Natural killer cell (primary cell): ENCODE measurements at regions not wholly inside any gene's neighbourhood (a gene's known extent, or its start where the extent isn't known, plus 50 kb on each side); places are given as distances from the start of the nearest gene placed in this dataset.

Experiments used
- ATAC-seq, 3 donors: fragments of 150-1000 bp in 2 of 3; fragments of 200-7000 bp in 1 of 3; cut with Tn5 transposase; 1 replicate in 1 of 3; 2 replicates in 2 of 3; pipeline ENCODE4 v1.10.0; 2021; ENCODE audit warnings: mild to moderate bottlenecking in 2 of 3, moderate library complexity in 2 of 3
- DNase-seq, 2 donors: peaks; one replicate each; pipeline versions ENCODE4 v3.0.0 to v3.0.0-alpha.2; 2013 to 2021; ENCODE audit warnings: mixed read lengths in 1 of 2
- H3K27ac ChIP-seq: one replicate; pipeline ENCODE4 v1.5.1; 2013; ENCODE audit warnings: mild to moderate bottlenecking, low read length
- H3K27me3 ChIP-seq: one replicate; pipeline ENCODE4 v1.6.1; 2013; ENCODE audit warnings: low read length; ENCODE audit not compliant: control insufficient read depth, insufficient read depth
- H3K36me3 ChIP-seq: one replicate; pipeline ENCODE4 v1.6.1; 2013; ENCODE audit warnings: low read length; ENCODE audit not compliant: control insufficient read depth, insufficient read depth
- H3K4me1 ChIP-seq: one replicate; pipeline ENCODE4 v1.6.1; 2013; ENCODE audit warnings: low read length; ENCODE audit not compliant: control insufficient read depth, insufficient read depth
- H3K4me3 ChIP-seq: one replicate; pipeline ENCODE4 v1.5.1; 2013; ENCODE audit warnings: low read length
- H3K9me3 ChIP-seq: one replicate; pipeline ENCODE4 v1.6.1; 2013; ENCODE audit warnings: low read length; ENCODE audit not compliant: control insufficient read depth, insufficient read depth
- H3K27ac Mint-ChIP-seq, 2 donors: one replicate each; pipeline ENCODE4 v1.8.0; 2022; ENCODE audit warnings: mild to moderate bottlenecking in 2 of 2, mixed read lengths in 2 of 2, moderate library complexity in 1 of 2
- H3K27me3 Mint-ChIP-seq, 2 donors: one replicate each; pipeline ENCODE4 v1.8.0; 2022; ENCODE audit warnings: low read depth in 2 of 2, mixed read lengths in 2 of 2
- H3K36me3 Mint-ChIP-seq: one replicate; pipeline ENCODE4 v1.8.0; 2022; ENCODE audit warnings: mixed read lengths
- H3K4me1 Mint-ChIP-seq, 2 donors: one replicate each; pipeline ENCODE4 v1.8.0; 2022; ENCODE audit warnings: mixed read lengths in 2 of 2
- H3K4me3 Mint-ChIP-seq: one replicate; pipeline ENCODE4 v1.8.0; 2022; ENCODE audit warnings: mild to moderate bottlenecking, moderate library complexity, mixed read lengths
- H3K9me3 Mint-ChIP-seq, 2 donors: one replicate each; pipeline ENCODE4 v1.8.0; 2022; ENCODE audit warnings: mixed read lengths in 2 of 2
- WGBS: methylation state at CpG from one replicate; pipeline ENCODE4 v1.1.7; 2013; ENCODE audit warnings: missing lambda C conversion rate; ENCODE audit not compliant: insufficient coverage; 5-methylcytosine and 5-hydroxymethylcytosine counted together
- intact Hi-C: fragments of 100-400 bp; cut with micrococcal nuclease; formaldehyde crosslinking; loops from one replicate; pipeline ENCODE4 v1.14.2; 2022
- TF ChIP-seq, protein P1 (sequence below): fragments of 200-600 bp; IDR thresholded peaks from one replicate; pipeline ENCODE4 v1.8.0; 2022; ENCODE audit warnings: antibody characterized with exemption

DNA sequence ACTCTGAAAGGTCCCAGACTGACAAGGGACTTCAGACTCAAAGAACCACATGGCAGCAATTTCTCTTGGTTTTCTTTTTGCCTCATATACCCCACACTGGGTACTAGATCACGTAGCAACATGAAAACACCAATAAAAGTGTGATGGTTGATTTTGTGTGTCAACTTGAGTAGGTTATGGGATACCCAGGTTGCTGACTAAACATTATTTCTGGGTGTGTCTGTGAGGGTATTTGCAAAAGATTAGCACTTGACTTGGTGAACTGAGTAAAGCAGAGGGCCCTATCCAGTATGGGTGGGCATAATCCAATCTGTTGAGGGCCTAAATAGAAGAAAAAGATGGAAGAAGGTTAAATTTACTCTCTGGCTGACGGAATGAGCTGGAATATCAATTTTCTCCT, 53.8 kb upstream of the ZNF618 start:
- DNase-seq (no peak), ATAC-seq (no peak)
- 67% methylated on average over 2 of the region's 2 CpGs for WGBS
- peaks cover 3 to 4% of the 10 kb centered on the region in 2 donors for H3K9me3 Mint-ChIP-seq
- H3K36me3 Mint-ChIP-seq: peaks cover 17% of the 10 kb centered on the region
- intact Hi-C loops: no loop called here
- no peak overlapping the region for H3K27ac Mint-ChIP-seq
- no peaks in the 10 kb centered on the region for H3K4me1 Mint-ChIP-seq
- Histone ChIP-seq H3K4me3 (no peak overlapping the region), H3K4me1 (no peaks in the 10 kb centered on the region), H3K27me3 (peaks cover 3% of the 10 kb centered on the region), H3K27ac (no peak overlapping the region), H3K9me3 (no peaks in the 10 kb centered on the region), H3K36me3 (no peaks in the 10 kb centered on the region)
- peaks cover 20 to 70% of the 10 kb centered on the region in 2 donors for H3K27me3 Mint-ChIP-seq
- H3K4me3 Mint-ChIP-seq: no peak overlapping the region
- TF ChIP-seq, protein P1, sequence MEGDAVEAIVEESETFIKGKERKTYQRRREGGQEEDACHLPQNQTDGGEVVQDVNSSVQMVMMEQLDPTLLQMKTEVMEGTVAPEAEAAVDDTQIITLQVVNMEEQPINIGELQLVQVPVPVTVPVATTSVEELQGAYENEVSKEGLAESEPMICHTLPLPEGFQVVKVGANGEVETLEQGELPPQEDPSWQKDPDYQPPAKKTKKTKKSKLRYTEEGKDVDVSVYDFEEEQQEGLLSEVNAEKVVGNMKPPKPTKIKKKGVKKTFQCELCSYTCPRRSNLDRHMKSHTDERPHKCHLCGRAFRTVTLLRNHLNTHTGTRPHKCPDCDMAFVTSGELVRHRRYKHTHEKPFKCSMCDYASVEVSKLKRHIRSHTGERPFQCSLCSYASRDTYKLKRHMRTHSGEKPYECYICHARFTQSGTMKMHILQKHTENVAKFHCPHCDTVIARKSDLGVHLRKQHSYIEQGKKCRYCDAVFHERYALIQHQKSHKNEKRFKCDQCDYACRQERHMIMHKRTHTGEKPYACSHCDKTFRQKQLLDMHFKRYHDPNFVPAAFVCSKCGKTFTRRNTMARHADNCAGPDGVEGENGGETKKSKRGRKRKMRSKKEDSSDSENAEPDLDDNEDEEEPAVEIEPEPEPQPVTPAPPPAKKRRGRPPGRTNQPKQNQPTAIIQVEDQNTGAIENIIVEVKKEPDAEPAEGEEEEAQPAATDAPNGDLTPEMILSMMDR: no peak

DNA sequence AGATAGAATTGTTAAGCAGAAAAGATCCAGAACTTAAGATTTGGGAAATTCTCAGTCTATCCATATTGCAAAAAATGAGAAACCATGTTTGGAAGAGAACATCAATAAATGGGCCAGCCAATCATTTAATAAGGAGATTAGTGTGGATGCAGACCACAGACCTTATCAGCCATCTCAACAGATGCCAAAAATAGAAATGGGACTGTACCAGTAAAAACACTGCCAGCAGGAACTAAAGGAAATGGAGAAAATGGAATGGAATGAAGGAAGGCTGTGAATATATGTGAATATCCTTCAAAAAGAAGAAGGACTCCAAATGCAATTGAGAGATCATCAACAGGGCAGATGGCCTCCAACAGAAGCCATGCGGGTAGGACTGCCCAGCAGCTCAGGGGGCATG, 52.7 kb upstream of the ZNF618 start:
- Histone ChIP-seq H3K36me3 (no peaks in the 10 kb centered on the region), H3K27me3 (peaks cover 3% of the 10 kb centered on the region), H3K4me3 (no peak overlapping the region), H3K27ac (no peak overlapping the region), H3K9me3 (no peaks in the 10 kb centered on the region), H3K4me1 (no peaks in the 10 kb centered on the region)
- TF ChIP-seq, protein P1: no peak
- Mint-ChIP-seq H3K9me3 (peaks cover 4% of the 10 kb centered on the region in 2 donors), H3K4me1 (peaks cover 7% of the 10 kb centered on the region in 2 donors), H3K27ac (no peak overlapping the region), H3K27me3 (peaks cover 16 to 60% of the 10 kb centered on the region in 2 donors), H3K36me3 (peaks cover 17% of the 10 kb centered on the region), H3K4me3 (no peak overlapping the region)
- 97% methylated on average over 1 of the region's 1 CpG for WGBS
- no peak for ATAC-seq
- intact Hi-C loops: no loop called here
- no peak for DNase-seq
